DMS 273 treated with DMSO at 0.1 percent for 48 hours (cell line): ENCODE measurements at regions not wholly inside any gene's neighbourhood (a gene's known extent, or its start where the extent isn't known, plus 50 kb on each side); places are given as distances from the start of the nearest gene placed in this dataset.
"Not testable (repeated sequence)": the region's sequence is repeated elsewhere in the genome, so short reads cannot be mapped to it uniquely, and the experiment has no call there.

Experiments used
- DNase-seq: peaks from one replicate; lab custom pipeline; 2025; lab: John Stamatoyannopoulos, UW

- not testable (repeated sequence) for DNase-seq
Observed at GRCh38 chr11:67940440-67940839, 63.5 kb downstream of the UNC93B1 start.

DNA sequence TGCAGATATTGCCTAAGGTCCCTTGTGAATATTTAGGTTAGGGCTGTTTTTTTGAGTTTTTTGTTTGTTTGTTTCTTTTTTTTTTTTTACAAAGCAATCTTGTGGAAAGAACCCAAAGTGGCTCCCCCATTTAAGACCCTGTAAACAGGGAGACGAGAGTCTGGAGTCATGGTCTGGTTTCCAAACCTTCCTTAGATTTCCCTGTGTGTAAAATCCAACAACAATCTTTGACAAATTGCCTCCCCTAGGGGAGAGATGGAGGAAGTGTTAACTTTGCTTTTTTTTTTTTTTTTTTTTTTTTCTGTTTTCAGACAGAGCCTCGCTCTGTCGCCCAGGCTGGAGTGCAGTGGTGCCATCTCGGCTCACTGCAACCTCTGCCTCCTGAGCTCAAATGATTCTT lies 64.9 kb downstream of the UNC93B1 start:
- DNase-seq = not testable (repeated sequence)

DNA sequence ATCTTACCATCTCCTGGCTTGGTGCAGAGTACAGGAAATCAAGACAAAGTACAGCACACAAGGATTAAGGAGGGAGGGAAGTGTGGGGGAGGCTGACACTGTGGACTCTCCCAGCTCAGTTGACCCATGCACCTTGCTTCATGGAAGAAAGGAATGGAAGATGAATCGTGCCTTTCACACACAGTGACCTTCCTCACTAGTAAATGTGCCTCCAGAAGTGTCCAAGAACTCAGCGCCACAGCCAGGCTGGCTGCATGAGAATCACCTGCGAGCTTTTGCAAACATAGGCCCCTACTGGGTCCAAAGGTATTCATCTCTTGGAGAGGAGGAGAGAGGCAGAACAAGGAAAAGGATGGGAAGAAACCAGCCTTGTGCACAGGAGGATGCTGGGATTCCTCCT lies 65.5 kb downstream of the UNC93B1 start:
- DNase-seq = not testable (repeated sequence)

GRCh38 chr11:67923565-67923964 lies 80.3 kb downstream of the UNC93B1 start:
- not testable (repeated sequence) for DNase-seq

GRCh38 chr11:67920546-67920945 lies 83.4 kb downstream of the UNC93B1 start:
- not testable (repeated sequence) for DNase-seq

- not testable (repeated sequence) for DNase-seq
Observed at GRCh38 chr11:67912184-67912583, 91.7 kb downstream of the UNC93B1 start.

DNA sequence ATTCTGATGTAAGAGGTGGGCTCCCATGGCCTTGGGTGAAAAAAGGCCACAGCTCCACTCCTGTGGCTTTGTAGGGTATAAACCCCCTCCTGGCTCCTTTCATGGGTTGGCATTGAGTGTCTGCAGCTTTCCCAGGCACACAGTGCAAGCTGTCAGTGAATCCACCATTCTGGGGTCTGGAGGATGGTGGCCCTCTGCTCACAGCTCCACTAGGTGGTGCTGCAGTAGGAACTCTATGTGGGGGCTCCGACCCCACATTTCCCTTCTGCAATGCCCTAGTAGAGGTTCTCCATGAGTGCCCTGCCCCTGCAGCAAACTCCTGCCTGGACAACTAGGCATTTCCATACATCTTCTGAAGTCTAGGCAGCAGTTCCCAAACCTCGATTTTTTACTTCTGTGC lies 92.7 kb downstream of the UNC93B1 start:
- not testable (repeated sequence) for DNase-seq

GRCh38 chr11:67910803-67911202 lies 93.1 kb downstream of the UNC93B1 start:
- not testable (repeated sequence) for DNase-seq

DNA sequence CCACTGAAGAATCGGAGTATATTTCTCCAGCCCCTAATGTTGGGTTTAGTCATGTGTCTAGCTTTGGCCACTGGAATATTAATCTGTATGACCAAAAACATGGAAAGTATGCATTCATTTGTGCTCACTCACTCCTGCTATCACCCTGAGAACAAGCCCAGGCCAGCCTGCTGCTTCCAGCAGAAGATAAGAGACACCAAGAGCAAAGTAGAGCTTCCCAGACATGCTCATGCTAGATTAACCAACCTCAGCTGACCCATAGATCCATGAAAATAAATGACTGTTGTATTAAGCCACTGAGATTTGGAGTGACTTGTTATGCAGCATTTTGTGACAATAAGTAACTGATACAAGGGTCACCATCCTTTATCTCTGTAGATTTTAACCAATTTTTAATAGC lies 96.9 kb downstream of the UNC93B1 start:
- DNase-seq = not testable (repeated sequence)

- DNase-seq = not testable (repeated sequence)
Observed at GRCh38 chr11:67899462-67899861, 104.4 kb downstream of the UNC93B1 start.

- DNase-seq = not testable (repeated sequence)
Observed at GRCh38 chr11:67893487-67893886, 110.4 kb downstream of the UNC93B1 start.

GRCh38 chr11:67889646-67890045 lies 114.3 kb downstream of the UNC93B1 start:
- DNase-seq = not testable (repeated sequence)

DNA sequence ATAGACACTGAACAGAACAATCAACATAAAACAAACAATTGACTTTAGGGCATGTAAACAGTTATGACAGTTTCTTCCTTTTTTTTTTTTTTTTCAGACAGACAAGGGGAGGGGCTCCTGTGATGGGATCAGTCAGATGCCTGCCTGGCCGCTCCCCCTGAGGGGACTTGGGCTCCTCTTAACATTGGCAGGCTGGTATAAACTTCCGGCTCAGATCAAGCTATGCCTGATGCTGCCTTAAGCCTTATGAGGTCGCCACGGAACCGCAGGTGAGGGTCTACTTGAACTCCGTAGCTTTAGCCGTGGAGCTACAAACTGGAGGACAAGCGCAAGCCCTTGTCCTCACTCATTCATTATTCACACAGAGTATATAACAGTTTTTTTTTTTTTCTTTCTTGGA lies 115.8 kb downstream of the UNC93B1 start:
- not testable (repeated sequence) for DNase-seq

GRCh38 chr11:67886672-67887071 lies 117.2 kb downstream of the UNC93B1 start:
- not testable (repeated sequence) for DNase-seq

DNA sequence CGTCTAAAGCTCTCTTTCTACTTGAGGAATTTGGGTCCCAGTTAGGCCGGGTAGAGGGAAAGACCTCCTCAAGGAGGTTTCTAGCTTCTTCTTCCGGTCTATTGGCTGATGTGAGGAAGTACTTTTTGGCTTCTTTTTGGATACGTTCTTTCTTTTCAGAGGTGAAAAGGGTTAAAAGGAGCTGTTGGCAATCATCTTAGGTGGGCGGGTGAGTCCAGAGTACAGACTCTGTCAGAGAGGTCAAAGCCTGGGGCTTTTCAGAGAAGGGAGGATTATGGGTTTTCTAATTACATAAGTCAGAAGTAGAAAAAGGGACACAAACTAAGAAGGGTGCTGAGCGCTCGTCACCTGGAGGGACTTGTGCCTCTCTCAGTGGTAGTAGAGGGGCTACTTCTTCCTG lies 117.7 kb downstream of the UNC93B1 start:
- not testable (repeated sequence) for DNase-seq

- not testable (repeated sequence) for DNase-seq
Observed at GRCh38 chr11:67885574-67885973, 118.3 kb downstream of the UNC93B1 start.

- not testable (repeated sequence) for DNase-seq
Observed at GRCh38 chr11:67884761-67885558, 118.9 kb downstream of the UNC93B1 start.

DNA sequence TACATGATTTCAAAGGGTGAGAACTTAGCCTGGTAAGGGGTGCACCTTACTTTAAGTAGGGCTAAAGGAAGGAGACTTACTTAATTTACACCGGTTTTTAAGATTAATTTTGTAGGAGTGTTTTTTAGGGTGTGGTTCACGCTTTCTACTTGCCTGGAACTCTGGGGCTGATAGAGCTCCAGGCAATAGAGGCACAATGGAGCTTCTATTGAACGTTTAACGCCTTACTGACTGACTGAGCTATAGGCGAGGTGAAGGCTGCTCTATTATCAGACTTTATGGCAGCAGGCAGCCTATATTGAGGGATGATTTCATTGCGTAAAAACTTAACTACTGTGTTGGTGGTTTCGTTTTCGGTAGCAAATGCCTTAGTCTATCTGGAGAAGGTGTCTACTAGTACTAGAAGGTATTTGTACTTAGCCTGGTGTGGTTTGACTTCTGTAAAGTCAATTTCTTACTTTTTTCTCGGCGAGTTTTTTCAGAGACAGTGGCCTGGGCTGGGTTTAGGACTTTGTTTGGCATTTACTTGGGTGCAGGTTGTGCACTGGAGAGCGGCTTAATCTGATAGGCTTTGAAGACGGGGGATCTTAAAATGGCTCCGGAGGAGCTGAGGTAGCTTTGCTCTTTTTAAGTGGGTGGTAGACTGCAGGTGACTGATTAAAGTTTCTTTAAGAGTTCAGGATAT lies 119.7 kb downstream of the UNC93B1 start:
- not testable (repeated sequence) for DNase-seq

GRCh38 chr11:67882304-67882703 lies 121.6 kb downstream of the UNC93B1 start:
- DNase-seq = not testable (repeated sequence)

- DNase-seq = not testable (repeated sequence)
Observed at GRCh38 chr11:67881836-67882235, 122.1 kb downstream of the UNC93B1 start.

GRCh38 chr11:67880594-67881196 lies 123.2 kb downstream of the UNC93B1 start:
- not testable (repeated sequence) for DNase-seq

- DNase-seq = not testable (repeated sequence)
Observed at GRCh38 chr11:67878666-67879065, 125.2 kb downstream of the UNC93B1 start.

- DNase-seq = not testable (repeated sequence)
Observed at GRCh38 chr11:67877316-67877715, 126.6 kb downstream of the UNC93B1 start.
